ELR (cell line): ENCODE measurements at regions not wholly inside any gene's neighbourhood (a gene's known extent, or its start where the extent isn't known, plus 50 kb on each side); places are given as distances from the start of the nearest gene placed in this dataset.

Source experiments
- DNase-seq: peaks from one replicate; pipeline ENCODE4 v3.0.0-alpha.2; 2015; ENCODE audit warnings: low read depth

GRCh38 chr2:106978647-106979046 is 92.7 kb upstream of the ST6GAL2 start:
- DNase-seq, result no peak

DNA sequence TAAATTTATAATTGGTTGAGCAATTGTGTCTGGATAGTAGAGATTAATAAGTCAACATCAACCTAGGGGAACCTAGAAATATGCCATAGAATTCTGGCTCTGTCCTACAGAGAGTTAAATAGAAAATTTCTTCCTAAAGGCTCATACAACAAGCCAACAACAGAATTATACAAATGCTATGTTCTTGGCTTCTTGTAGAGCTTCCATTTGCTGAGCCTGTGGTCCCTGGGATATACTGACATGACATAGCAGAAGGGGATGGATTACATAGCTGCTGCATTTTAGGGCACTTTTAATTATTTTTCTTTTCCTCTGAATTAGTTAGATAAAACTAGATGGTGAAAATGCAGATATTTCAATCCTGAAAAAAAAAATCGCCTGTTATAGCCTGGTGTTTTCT is 95.5 kb upstream of the ST6GAL2 start:
- no peak for DNase-seq

DNA sequence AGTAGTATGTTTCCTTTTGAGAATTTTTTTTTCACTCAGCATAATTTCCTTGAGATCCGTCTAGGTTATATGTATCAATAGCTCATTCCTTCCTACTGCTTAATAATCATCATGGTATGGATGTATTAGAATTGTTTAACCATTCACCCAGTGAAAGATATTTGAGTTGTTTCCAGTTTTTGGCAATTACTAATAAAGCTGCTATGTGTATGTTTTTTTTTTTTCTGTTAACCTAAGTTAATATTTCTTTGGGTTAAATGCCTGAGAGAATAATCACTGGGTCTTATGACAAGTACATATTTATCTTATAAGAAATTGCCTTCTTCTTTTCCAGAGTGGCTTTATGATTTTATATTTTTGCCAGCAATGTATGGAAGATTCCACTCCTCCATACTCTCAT is 96.4 kb upstream of the ST6GAL2 start:
- peak; percentile 53 for DNase-seq

DNA sequence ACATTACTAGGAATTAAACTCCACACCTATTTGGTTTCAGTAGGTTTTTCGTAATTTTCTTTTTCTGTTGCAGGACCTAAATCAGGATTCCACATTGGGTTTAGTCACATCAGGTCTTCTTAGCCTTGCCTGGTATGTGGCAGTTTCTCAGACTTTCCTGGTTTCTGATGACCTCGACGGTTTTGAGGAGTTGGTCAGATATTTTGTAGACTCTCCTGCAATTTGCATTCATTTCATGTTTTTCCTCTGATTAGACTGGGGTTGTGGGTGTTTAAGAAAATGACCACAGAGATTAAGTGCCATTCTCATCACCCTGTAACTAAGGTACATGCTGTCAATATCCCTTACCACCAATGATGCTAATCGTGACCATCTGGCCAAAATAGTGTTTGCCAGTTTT is 97.3 kb upstream of the ST6GAL2 start:
- DNase-seq, result peak; percentile 23

DNA sequence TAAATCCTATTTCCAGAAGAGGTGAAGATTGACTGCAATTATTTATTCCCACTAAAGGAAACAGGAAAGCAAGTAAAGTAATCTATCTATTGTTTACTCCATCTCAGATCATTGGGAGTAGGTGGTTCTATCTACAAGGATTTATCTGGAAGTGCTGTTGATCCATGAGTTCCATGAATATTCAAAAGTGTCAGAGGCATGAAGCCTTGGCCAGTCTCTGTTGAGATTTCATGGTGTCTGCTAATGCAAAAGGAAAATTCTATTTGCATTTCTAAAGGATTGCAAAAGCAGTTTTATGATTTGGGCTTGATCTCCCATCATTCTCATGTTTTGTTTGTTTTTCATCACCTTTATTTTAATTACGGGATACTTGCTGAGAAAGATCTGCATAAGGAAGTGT is 102.4 kb upstream of the ST6GAL2 start:
- no peak for DNase-seq

DNA sequence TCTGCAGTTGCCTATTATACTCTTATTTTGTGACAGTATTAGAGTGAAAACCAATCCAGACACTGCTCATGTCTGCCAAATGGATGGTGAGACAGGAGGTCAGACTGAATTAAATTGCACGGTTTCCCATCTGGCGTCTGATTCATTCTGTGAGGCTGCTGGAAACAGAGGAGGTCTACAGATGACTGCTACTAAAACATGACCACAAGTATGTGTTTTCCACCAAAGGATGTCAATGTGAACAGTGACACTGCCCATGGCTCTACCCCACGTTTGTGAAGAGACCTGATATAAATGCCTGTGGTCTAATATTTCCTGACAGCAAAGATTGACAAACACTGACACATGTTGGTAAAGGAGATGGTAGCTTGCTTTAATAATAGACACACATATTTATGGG is 104.3 kb upstream of the ST6GAL2 start:
- peak; percentile 66 for DNase-seq

DNA sequence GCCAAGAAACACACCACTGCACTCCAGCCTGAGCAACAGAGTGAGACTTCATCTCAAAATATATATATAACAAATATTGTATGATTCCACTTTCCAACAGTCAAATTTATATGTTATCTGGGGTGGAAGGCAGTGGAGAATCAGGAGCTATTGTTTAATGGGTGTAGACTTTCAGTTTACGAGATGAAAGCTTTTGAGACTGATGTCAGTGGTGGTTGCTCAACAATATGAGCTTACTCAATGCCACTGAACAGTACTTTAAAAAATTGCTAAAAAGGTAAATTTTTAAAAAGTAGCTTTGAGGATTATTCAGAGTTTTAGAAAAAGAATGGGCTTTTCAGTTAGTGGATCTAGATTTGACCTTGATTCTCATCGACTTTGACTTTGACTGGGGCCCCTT is 105.9 kb upstream of the ST6GAL2 start:
- DNase-seq, result no peak

DNA sequence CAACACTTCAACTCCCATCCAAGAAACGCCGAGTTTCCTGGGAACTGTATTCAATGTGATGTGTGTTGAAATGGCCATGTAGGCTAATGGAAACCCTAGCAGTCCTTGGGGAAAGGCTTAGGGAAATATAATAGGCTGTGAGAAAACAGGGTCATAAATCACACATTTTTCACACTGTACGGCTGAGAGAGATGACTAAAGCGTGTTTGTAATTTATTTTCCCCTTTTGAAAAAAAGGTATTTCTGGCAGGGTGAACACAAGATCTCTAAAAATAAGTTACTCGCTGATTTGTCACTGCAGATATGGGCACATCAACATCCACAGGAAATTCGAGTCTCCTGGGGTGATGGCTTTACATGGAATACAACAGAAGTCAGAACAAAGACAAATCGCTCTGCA is 109.6 kb upstream of the ST6GAL2 start:
- no peak for DNase-seq

- DNase-seq, result no peak
These were observed 110.3 kb upstream of the ST6GAL2 start for GRCh38 chr2:106996171-106996769.

DNA sequence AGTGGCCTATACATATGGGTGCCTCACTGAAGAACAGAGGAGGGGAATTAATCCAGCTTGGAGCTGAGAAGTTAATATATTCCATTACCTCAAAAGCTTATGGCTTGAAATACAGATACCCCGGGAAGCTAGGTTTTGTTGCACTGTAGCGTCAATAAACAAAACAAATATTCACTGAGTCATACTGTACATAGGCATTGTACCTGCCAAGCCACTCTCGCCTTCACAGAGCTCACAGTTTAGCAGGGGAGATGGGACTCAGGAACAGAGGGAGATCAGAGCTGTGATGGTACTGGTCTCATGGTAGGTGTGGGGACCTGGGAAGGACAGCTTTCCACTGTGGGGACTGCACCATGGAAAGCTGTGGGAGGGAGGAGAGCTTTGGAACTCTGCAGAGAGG is 111.2 kb upstream of the ST6GAL2 start:
- no peak for DNase-seq

DNA sequence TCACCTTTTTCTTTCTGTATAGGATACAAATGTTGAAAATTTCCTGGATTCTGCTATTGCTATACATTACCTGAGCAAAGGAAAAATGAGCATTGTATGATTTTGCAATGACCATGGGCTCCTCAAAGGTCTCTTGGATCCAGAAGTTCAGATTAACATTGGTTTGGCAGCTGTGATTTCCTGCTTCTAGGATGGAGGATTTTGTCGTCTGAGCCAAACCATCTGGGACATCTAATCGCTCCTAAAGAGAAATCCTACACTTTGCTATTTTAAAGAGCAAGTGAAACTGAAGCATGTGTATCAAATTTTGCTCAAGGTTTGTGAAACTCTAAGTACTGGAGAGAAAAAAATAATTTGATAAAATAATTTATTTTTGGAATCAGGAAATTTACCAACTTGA is 115.1 kb upstream of the ST6GAL2 start:
- DNase-seq, result no peak

GRCh38 chr2:107001551-107001950 is 115.6 kb upstream of the ST6GAL2 start:
- no peak for DNase-seq

- peak; percentile 68 for DNase-seq
These were observed 116.2 kb upstream of the ST6GAL2 start for GRCh38 chr2:107001964-107002696.

GRCh38 chr2:107002735-107003134 is 116.8 kb upstream of the ST6GAL2 start:
- DNase-seq, result peak; percentile 21

GRCh38 chr2:107005853-107006252 is 119.9 kb upstream of the ST6GAL2 start:
- DNase-seq, result no peak

GRCh38 chr2:107006836-107007235 is 120.9 kb upstream of the ST6GAL2 start:
- DNase-seq, result no peak

- no peak for DNase-seq
These were observed 122.0 kb upstream of the ST6GAL2 start for GRCh38 chr2:107007927-107008326.

- no peak for DNase-seq
These were observed 122.9 kb upstream of the ST6GAL2 start for GRCh38 chr2:107008843-107009242.

DNA sequence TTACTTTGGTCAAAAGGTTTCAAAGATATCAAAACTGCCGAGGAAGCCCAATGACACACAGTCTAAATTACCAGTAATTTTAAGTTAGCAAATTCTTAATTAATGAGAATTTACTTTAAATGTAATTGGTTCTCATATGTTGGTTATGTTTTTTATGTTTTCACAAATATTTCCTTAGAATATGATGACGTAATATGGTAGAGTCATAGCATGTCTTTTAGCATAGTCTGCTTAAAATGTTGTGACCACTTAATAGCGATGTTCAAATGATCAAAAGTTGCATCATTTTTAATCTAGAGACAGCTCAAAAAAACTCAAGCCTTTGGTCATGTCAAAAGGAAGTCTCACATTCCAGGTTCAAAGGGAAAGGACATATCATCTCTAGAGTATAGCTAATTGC is 123.3 kb upstream of the ST6GAL2 start:
- DNase-seq, result no peak

DNA sequence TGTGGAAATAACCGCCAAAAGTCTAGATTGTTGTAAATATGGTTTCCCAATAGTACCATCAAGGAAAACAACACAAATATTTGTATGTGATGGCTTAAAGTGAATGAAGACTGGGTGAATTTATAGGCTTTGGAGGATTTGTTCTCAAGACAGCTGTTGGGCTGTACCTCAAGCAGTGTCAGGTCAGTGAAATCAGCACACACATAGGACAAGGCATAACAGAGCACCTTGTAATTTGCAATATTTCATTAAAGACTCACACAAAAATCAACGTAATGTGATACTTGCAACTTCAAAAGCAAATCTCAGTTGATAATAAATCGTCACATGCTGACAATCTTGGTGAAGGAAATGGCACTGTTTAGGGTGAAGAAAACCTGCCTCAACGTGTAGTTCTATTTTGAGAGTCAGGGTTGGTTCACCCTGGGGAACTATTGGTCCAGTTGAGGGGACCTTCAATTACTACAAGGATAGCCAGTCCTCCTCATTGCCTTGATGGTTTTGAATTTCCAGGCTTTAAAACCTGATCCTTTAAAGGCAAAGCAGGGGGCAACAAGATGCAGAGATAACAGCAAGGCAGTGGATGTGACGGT is 126.8 kb upstream of the ST6GAL2 start:
- no peak for DNase-seq

DNA sequence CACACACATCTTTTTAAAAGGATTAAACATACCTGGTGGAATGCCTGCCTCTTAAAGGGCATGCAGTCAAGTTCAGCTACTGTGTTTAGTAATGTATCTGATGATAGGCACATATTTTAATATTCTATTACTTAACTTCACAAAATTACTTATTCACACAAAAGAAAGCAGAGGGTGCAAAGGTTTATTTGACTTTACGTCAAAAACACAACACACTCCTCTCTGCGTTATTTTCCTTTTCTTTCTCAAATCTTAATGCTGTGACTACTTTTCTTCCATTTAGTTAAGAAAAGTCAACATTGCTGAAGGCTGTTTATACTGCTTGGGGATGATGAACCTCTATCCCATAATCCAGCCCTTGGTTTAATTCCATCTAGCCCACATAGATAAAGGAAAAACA is 127.9 kb upstream of the ST6GAL2 start:
- DNase-seq, result no peak

DNA sequence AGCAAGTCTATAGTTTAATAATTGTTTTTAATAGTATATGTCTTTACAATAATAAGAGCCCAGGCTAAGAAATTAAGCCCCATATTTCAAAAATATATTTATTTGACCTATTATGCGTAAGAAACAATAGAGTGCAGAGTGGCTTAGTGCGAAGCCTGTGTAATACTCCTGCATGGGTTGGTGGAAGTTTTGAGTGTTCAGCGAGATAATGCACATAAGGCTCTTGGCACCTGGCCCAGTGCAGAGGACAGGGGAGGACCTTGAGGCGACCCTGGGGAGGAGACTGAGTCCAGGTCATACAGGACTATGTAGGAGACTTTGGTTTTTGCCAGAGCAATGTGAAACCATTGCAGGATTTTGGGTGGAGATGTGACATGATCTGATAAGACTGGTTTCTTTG is 132.4 kb upstream of the ST6GAL2 start:
- no peak for DNase-seq

DNA sequence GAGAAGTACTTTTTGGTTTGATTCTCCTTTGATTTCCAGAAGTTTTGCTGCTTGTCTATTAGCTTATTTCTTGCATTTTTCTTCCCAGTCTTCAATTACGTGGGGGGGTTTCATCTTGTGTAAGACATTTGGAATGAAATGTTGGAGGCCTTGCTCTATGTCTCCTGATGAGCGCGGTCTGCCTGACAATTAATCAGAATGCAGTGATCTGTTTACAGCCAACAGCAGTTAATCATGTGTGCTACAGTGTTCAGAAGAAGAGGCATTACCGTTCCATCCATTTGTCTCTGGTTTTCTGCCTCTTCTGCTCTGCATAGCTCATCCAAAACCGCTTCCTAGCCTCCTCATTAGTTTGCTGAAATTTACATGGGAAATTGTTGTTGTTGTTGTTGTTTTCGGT is 134.4 kb upstream of the ST6GAL2 start:
- DNase-seq, result no peak

DNA sequence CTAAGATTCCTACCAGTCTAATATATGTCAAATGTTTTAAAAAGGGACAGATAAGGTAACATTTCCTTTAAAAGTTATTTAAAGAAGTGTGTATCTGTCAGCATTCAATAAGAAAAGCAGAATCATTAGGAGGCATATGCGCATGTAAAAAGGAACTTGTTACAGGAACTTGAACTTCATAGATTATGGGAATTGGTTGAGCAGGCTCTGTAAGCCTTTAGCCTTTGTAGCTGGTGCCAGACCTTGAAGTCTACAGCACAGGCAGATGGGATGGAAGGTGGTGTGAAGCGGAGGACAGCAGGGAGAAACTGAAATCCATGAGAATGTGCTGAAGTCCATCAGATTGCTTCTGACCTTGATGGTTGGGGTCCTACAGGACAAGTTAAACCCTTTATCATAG is 138.3 kb upstream of the ST6GAL2 start:
- DNase-seq, result no peak
